GM23338 (cell line): ENCODE measurements at regions not wholly inside any gene's neighbourhood (a gene's known extent, or its start where the extent isn't known, plus 50 kb on each side); places are given as distances from the start of the nearest gene placed in this dataset.
A peak's percentile ranks its signal among the peaks of the same experiment; 100 is the strongest.

ENCODE experiments used
- ATAC-seq: fragments of 200-7000 bp; cut with Tn5 transposase; 3 replicates; pipeline ENCODE4 v1.9.1; 2020
- DNase-seq: peaks from one replicate; pipeline ENCODE4 v3.0.0-alpha.2; 2015; ENCODE audit warnings: low spot score
- H2AFZ ChIP-seq: fragments of 200-600 bp; sonication (generic); 2 replicates; pipeline ENCODE4 v1.8.0; 2016; ENCODE audit warnings: antibody characterized with exemption, mild to moderate bottlenecking, moderate library complexity
- H3F3A ChIP-seq: fragments of 200-600 bp; sonication (generic); replicated peaks from 2 replicates; pipeline ENCODE4 v1.8.0; 2017; ENCODE audit warnings: antibody characterized with exemption, mixed run types, low read depth
- H3K27ac ChIP-seq: fragments of 200-600 bp; sonication (generic); 2 replicates; pipeline ENCODE4 v1.6.1; 2016; ENCODE audit warnings: low read depth
- H3K27me3 ChIP-seq: fragments of 200-600 bp; sonication (generic); 2 replicates; pipeline ENCODE4 v1.8.0; 2016; ENCODE audit warnings: mild to moderate bottlenecking, mixed run types, moderate library complexity; ENCODE audit not compliant: insufficient read depth
- H3K36me3 ChIP-seq: fragments of 200-600 bp; sonication (generic); 2 replicates; pipeline ENCODE4 v1.8.0; 2016; ENCODE audit warnings: mild to moderate bottlenecking; ENCODE audit not compliant: insufficient read depth
- H3K4me1 ChIP-seq: fragments of 200-600 bp; sonication (generic); 2 replicates; pipeline ENCODE4 v1.8.0; 2016; ENCODE audit warnings: mild to moderate bottlenecking, moderate library complexity; ENCODE audit not compliant: insufficient read depth
- H3K4me2 ChIP-seq: fragments of 200-600 bp; sonication (generic); 2 replicates; pipeline ENCODE4 v1.7.1; 2017; ENCODE audit warnings: mixed run types
- H3K4me3 ChIP-seq: fragments of 200-600 bp; sonication (generic); 2 replicates; pipeline ENCODE4 v1.6.1; 2016; ENCODE audit warnings: mixed run types
- H3K79me2 ChIP-seq: fragments of 200-600 bp; sonication (generic); replicated peaks from 2 replicates; pipeline ENCODE4 v1.8.0; 2017; ENCODE audit warnings: mild to moderate bottlenecking; ENCODE audit not compliant: insufficient read depth
- H3K9me2 ChIP-seq: fragments of 200-600 bp; sonication (generic); 2 replicates; pipeline ENCODE4 v1.8.0; 2017; ENCODE audit not compliant: insufficient read depth
- H4K20me1 ChIP-seq: fragments of 200-600 bp; sonication (generic); replicated peaks from 2 replicates; pipeline ENCODE4 v1.8.0; 2017; ENCODE audit warnings: mild to moderate bottlenecking; ENCODE audit not compliant: insufficient read depth
- H3K27ac Mint-ChIP-seq: 2 replicates; pipeline ENCODE4 v1.8.0; 2020; ENCODE audit warnings: inconsistent platforms, mild to moderate bottlenecking, moderate library complexity, mixed read lengths
- H3K27me3 Mint-ChIP-seq: 3 replicates; pipeline ENCODE4 v1.8.0; 2022; ENCODE audit warnings: low read depth, mild to moderate bottlenecking, moderate library complexity, mixed read lengths, inconsistent platforms; ENCODE audit not compliant: insufficient read depth, poor library complexity
- H3K36me3 Mint-ChIP-seq: 3 replicates; pipeline ENCODE4 v1.8.0; 2021; ENCODE audit warnings: low read depth, mild to moderate bottlenecking, inconsistent platforms, moderate library complexity, mixed read lengths
- H3K4me1 Mint-ChIP-seq: 3 replicates; pipeline ENCODE4 v1.8.0; 2020; ENCODE audit warnings: mild to moderate bottlenecking, inconsistent platforms, mixed read lengths
- H3K4me3 Mint-ChIP-seq: 3 replicates; pipeline ENCODE4 v1.8.0; 2021; ENCODE audit warnings: moderate library complexity, mild to moderate bottlenecking, inconsistent platforms, mixed read lengths
- H3K9me3 Mint-ChIP-seq: 3 replicates; pipeline ENCODE4 v1.8.0; 2020; ENCODE audit warnings: moderate library complexity, mild to moderate bottlenecking, inconsistent platforms, mixed read lengths
- CREB1 ChIP-seq: fragments of 250-450 bp; sonication (Bioruptor Pico); IDR thresholded peaks from 2 replicates; pipeline ENCODE4 v1.5.0; 2020; ENCODE audit warnings: low read depth, mild to moderate bottlenecking, moderate library complexity
- CTCF ChIP-seq, 2 experiments: fragments of 200-600 bp in 1 of 2; sonication (generic) in 1 of 2; conservative IDR thresholded peaks; 2 replicates each; pipeline versions ENCODE4 v1.5.1 to v1.6.1; 2016 to 2017; ENCODE audit warnings: antibody characterized with exemption in 2 of 2, low read depth in 2 of 2, mild to moderate bottlenecking in 2 of 2, moderate library complexity in 1 of 2
- ETS1 ChIP-seq: IDR thresholded peaks from 2 replicates; pipeline ENCODE4 v1.6.1; 2016; ENCODE audit warnings: antibody characterized with exemption
- EZH2 ChIP-seq: fragments of 200-600 bp; sonication (generic); IDR thresholded peaks from one replicate; pipeline ENCODE4 v1.8.0; 2017; ENCODE audit warnings: antibody characterized with exemption, mild to moderate bottlenecking, low read depth; ENCODE audit not compliant: unreplicated experiment
- EZH2phosphoT487 ChIP-seq: fragments of 200-600 bp; sonication (generic); IDR thresholded peaks from one replicate; pipeline ENCODE4 v1.8.1; 2018; ENCODE audit warnings: antibody characterized with exemption; ENCODE audit not compliant: unreplicated experiment
- JUNB ChIP-seq: IDR thresholded peaks from one replicate; pipeline ENCODE4 v1.6.1; 2016; ENCODE audit warnings: antibody characterized with exemption; ENCODE audit not compliant: unreplicated experiment
- NANOG ChIP-seq: IDR thresholded peaks from 2 replicates; pipeline ENCODE4 v1.6.1; 2016; ENCODE audit warnings: antibody characterized with exemption, borderline replicate concordance
- POLR2AphosphoS5 ChIP-seq: IDR thresholded peaks from 2 replicates; pipeline ENCODE4 v1.6.1; 2016; ENCODE audit warnings: antibody characterized with exemption, low read depth
- REST ChIP-seq: IDR thresholded peaks from one replicate; pipeline ENCODE4 v1.6.1; 2018; ENCODE audit warnings: antibody characterized with exemption; ENCODE audit not compliant: unreplicated experiment
- STAT1 ChIP-seq: IDR thresholded peaks from one replicate; pipeline ENCODE4 v1.6.1; 2016; ENCODE audit warnings: antibody characterized with exemption; ENCODE audit not compliant: unreplicated experiment
- ZNF114 ChIP-seq: fragments of 250-450 bp; sonication (Bioruptor Pico); IDR thresholded peaks from 2 replicates; pipeline ENCODE4 v1.5.0; 2020; ENCODE audit warnings: mild to moderate bottlenecking, moderate library complexity
- ZNF331 ChIP-seq: fragments of 250-450 bp; sonication (Bioruptor Pico); IDR thresholded peaks from 2 replicates; pipeline ENCODE4 v1.5.0; 2020; ENCODE audit warnings: low read depth, mild to moderate bottlenecking, moderate library complexity
- ZNF462 ChIP-seq: fragments of 250-450 bp; sonication (Bioruptor Pico); IDR thresholded peaks from 2 replicates; pipeline ENCODE4 v1.5.0; 2020; ENCODE audit warnings: mild to moderate bottlenecking, moderate library complexity

- Histone ChIP-seq H2AFZ (0 out of 2 replicates have a peak overlapping the region, but pooled peaks have one; percentile 59), H3K36me3 (no peaks in the 10 kb centered on the region), H3F3A (no peaks in the 10 kb centered on the region), H3K27ac (no peak overlapping the region), H3K4me1 (no peaks in the 10 kb centered on the region), H4K20me1 (no peaks in the 10 kb centered on the region), H3K9me2 (peaks cover 8% of the 10 kb centered on the region; the same call in 1 of the 2 replicates), H3K4me2 (no peak overlapping the region), H3K27me3 (no peaks in the 10 kb centered on the region), H3K4me3 (no peak overlapping the region), H3K79me2 (no peaks in the 10 kb centered on the region)
- no peak for DNase-seq
- ATAC-seq, result no peak; the same call in 2 of the 3 replicates
- Mint-ChIP-seq H3K4me1 (no peaks in the 10 kb centered on the region), H3K27me3 (no peaks in the 10 kb centered on the region), H3K9me3 (no peaks in the 10 kb centered on the region), H3K27ac (no peak overlapping the region), H3K4me3 (no peak overlapping the region), H3K36me3 (no peaks in the 10 kb centered on the region; the same call in 2 of the 3 replicates)
- TF ChIP-seq POLR2AphosphoS5 (no peak), EZH2 (no peak), STAT1 (no peak), REST (no peak), ZNF114 (CRISPR knock-in tag) (no peak), EZH2phosphoT487 (no peak), ETS1 (no peak), JUNB (no peak), NANOG (no peak), ZNF462 (CRISPR knock-in tag) (no peak), CTCF (conservative IDR thresholded peaks at IDR 0.05; ENCODE audit: low read depth in 2 of 2) (no peak), ZNF331 (CRISPR knock-in tag) (no peak), CREB1 (no peak)
Observed at GRCh38 chr5:56529666-56530430, 285.5 kb upstream of the MAP3K1 start.
